ENCODE measurements at regions not wholly inside any gene's neighbourhood (a gene's known extent, or its start where the extent isn't known, plus 50 kb on each side); places are given as distances from the start of the nearest gene placed in this dataset.

- intact Hi-C loops (cut with micrococcal nuclease; ENCODE audit: unreplicated experiment) (no loop called here), in situ Hi-C loops (cut with HindIII; ENCODE audit: low pct_unique_long_range_greater_than_20kb, low sequenced_read_pairs) (no loop called here)
- Histone ChIP-seq H3K36me3 (ENCODE audit: control insufficient read depth, insufficient read depth, low read length) (no peaks in the 10 kb centered on the region), H3K4me3 (ENCODE audit: low read depth in 2 of 2, low read length in 2 of 2) (no peak overlapping the region), H3K27ac (ENCODE audit: low read length) (no peak overlapping the region), H3K9me3 (ENCODE audit: control insufficient read depth, insufficient read depth, low read depth, low read length) (no peaks in the 10 kb centered on the region), H3K4me1 (ENCODE audit: control insufficient read depth, insufficient read depth, low read length) (peaks cover 50% of the 10 kb centered on the region), H3K27me3 (ENCODE audit: control insufficient read depth, insufficient read depth, low read length) (no peaks in the 10 kb centered on the region)
- BruUV-seq (replicated peaks) = no TSS peak
- ATAC-seq = no peak
- CTCF ChIA-PET = no interaction called here
- no peak for DNase-seq (ENCODE audit: low read depth, low spot score)
- no peak for TF ChIP-seq REST (IDR thresholded peaks at IDR 0.05; ENCODE audit: insufficient read depth in 1 of 2, low read depth in 2 of 2, low read length in 1 of 2)
- TF ChIP-seq TCF7L2 (IDR thresholded peaks at IDR 0.05; ENCODE audit: low read depth, low read length) = no peak
- no peak for TF ChIP-seq CTCF (IDR thresholded peaks at IDR 0.05)
- no peak for TF ChIP-seq SIN3A (IDR thresholded peaks at IDR 0.05; ENCODE audit: borderline replicate concordance, insufficient read depth, low read depth, low read length)
- POLR2A ChIA-PET = no interaction called here
Measured at GRCh38 chr10:114746531-114746930, 75.0 kb upstream of the FHIP2A start.

- no peaks in the 10 kb centered on the region for H3K36me3 ChIP-seq (ENCODE audit: control insufficient read depth, insufficient read depth, low read length)
- ChIA-PET CTCF (no interaction called here), POLR2A (interaction anchor here (0.6 kb wide), 1 partner anchor 32 kb away, joined by 6 read pairs; no protein-coding TSS in a partner anchor)
- peaks cover 54% of the 10 kb centered on the region for H3K4me1 ChIP-seq (ENCODE audit: control insufficient read depth, insufficient read depth, low read length)
- ATAC-seq = no peak
- in situ Hi-C loops (cut with HindIII; ENCODE audit: low pct_unique_long_range_greater_than_20kb, low sequenced_read_pairs) = no loop called here
- TF ChIP-seq TCF7L2 (IDR thresholded peaks at IDR 0.05; ENCODE audit: low read depth, low read length) = no peak
- H3K27me3 ChIP-seq (ENCODE audit: control insufficient read depth, insufficient read depth, low read length) = no peaks in the 10 kb centered on the region
- no TSS peak for BruUV-seq (replicated peaks)
- intact Hi-C loops (cut with micrococcal nuclease; ENCODE audit: unreplicated experiment) = no loop called here
- H3K4me3 ChIP-seq (ENCODE audit: low read depth in 2 of 2, low read length in 2 of 2) = no peak overlapping the region
- DNase-seq (ENCODE audit: low read depth, low spot score) = no peak
- peak overlapping the region; percentile 99; the same call in 1 of the 2 replicates for H3K27ac ChIP-seq (ENCODE audit: low read length)
- no peaks in the 10 kb centered on the region for H3K9me3 ChIP-seq (ENCODE audit: control insufficient read depth, insufficient read depth, low read depth, low read length)
Measured at GRCh38 chr10:114748241-114748640, 73.3 kb upstream of the FHIP2A start.

GRCh38 chr10:114749014-114749413 lies 72.6 kb upstream of the FHIP2A start:
- in situ Hi-C loops (cut with HindIII; ENCODE audit: low pct_unique_long_range_greater_than_20kb, low sequenced_read_pairs) (no loop called here), intact Hi-C loops (cut with micrococcal nuclease; ENCODE audit: unreplicated experiment) (no loop called here)
- Histone ChIP-seq H3K4me3 (ENCODE audit: low read depth in 2 of 2, low read length in 2 of 2) (no peak overlapping the region), H3K4me1 (ENCODE audit: control insufficient read depth, insufficient read depth, low read length) (peaks cover 55% of the 10 kb centered on the region), H3K36me3 (ENCODE audit: control insufficient read depth, insufficient read depth, low read length) (no peaks in the 10 kb centered on the region), H3K27me3 (ENCODE audit: control insufficient read depth, insufficient read depth, low read length) (no peaks in the 10 kb centered on the region), H3K27ac (ENCODE audit: low read length) (peak overlapping the region; percentile 99), H3K9me3 (ENCODE audit: control insufficient read depth, insufficient read depth, low read depth, low read length) (no peaks in the 10 kb centered on the region)
- TF ChIP-seq SIN3A (IDR thresholded peaks at IDR 0.05; ENCODE audit: borderline replicate concordance, insufficient read depth, low read depth, low read length) (no peak), POLR2AphosphoS5 (IDR thresholded peaks at IDR 0.05; ENCODE audit: low read depth, low read length) (no peak), CTCF (IDR thresholded peaks at IDR 0.05) (no peak), TCF7L2 (IDR thresholded peaks at IDR 0.05; ENCODE audit: low read depth, low read length) (no peak), REST (IDR thresholded peaks at IDR 0.05; ENCODE audit: insufficient read depth in 1 of 2, low read depth in 2 of 2, low read length in 1 of 2) (no peak)
- POLR2A ChIA-PET = interaction anchor here (0.6 to 0.8 kb wide), 4 partner anchors 28 to 73 kb away, joined by 3 to 6 read pairs (median 4); no protein-coding TSS in a partner anchor
- BruUV-seq (replicated peaks) = no TSS peak
- no peak for ATAC-seq
- CTCF ChIA-PET = interaction anchor here (0.5 to 0.6 kb wide), 2 partner anchors 32 to 279 kb away, joined by 3 to 4 read pairs; no protein-coding TSS in a partner anchor
- DNase-seq (ENCODE audit: low read depth, low spot score) = no peak
